ENCODE measurements at regions not wholly inside any gene's neighbourhood (a gene's known extent, or its start where the extent isn't known, plus 50 kb on each side); places are given as distances from the start of the nearest gene placed in this dataset.
A peak's percentile ranks its signal among the peaks of the same experiment; 100 is the strongest.

DNA sequence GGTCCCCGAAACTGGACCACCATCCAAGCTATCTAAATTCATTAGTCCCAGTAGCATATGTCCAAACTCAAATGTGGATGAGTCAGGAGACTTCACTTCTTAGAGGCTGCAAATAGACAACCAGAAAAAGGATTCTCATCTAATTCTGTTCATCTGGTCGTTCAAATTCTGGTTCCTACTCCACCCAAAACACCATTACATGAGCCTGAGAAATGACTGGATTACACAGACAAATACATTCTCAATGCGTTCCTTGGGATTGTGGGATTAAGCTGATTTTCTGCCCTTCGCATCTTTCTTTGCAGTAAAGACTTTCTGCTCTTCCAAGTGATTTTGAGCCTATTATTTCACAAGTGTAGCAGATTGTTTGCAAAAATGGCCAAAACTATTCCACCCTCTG is 472.3 kb upstream of the PROK2 start:
- Histone ChIP-seq H3K27ac (ENCODE audit: low read depth, low read length) (no peak overlapping the region), H3K4me3 (ENCODE audit: low read length) (no peak overlapping the region), H3K9me3 (ENCODE audit: control insufficient read depth, low read length) (no peaks in the 10 kb centered on the region), H3K4me1 (ENCODE audit: control insufficient read depth, insufficient read depth, low read length) (no peaks in the 10 kb centered on the region), H3K36me3 (ENCODE audit: control insufficient read depth, insufficient read depth, low read length) (no peaks in the 10 kb centered on the region), H3K27me3 (ENCODE audit: control insufficient read depth, insufficient read depth, low read length, poor library complexity, severe bottlenecking) (peaks cover 29% of the 10 kb centered on the region), H3K9ac (ENCODE audit: extremely low read depth, low read length, poor library complexity, severe bottlenecking) (no peak overlapping the region)
- Mint-ChIP-seq H3K9me3 (no peaks in the 10 kb centered on the region), H3K4me3 (no peak overlapping the region), H3K27me3 (ENCODE audit: insufficient read depth) (peaks cover 26% of the 10 kb centered on the region), H3K27ac (no peak overlapping the region), H3K4me1 (peaks cover 12% of the 10 kb centered on the region), H3K36me3 (ENCODE audit: low read depth) (no peaks in the 10 kb centered on the region)
- WGBS, 2 experiments (ENCODE audit: insufficient coverage in 1 of 2, insufficient read length in 1 of 2), result 86 to 100% methylated on average over 4 of the region's 4 CpGs
- no peak for DNase-seq
- TF ChIP-seq, protein P1, sequence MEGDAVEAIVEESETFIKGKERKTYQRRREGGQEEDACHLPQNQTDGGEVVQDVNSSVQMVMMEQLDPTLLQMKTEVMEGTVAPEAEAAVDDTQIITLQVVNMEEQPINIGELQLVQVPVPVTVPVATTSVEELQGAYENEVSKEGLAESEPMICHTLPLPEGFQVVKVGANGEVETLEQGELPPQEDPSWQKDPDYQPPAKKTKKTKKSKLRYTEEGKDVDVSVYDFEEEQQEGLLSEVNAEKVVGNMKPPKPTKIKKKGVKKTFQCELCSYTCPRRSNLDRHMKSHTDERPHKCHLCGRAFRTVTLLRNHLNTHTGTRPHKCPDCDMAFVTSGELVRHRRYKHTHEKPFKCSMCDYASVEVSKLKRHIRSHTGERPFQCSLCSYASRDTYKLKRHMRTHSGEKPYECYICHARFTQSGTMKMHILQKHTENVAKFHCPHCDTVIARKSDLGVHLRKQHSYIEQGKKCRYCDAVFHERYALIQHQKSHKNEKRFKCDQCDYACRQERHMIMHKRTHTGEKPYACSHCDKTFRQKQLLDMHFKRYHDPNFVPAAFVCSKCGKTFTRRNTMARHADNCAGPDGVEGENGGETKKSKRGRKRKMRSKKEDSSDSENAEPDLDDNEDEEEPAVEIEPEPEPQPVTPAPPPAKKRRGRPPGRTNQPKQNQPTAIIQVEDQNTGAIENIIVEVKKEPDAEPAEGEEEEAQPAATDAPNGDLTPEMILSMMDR (conservative IDR thresholded peaks at IDR 0.05), result no peak

GRCh38 chr3:72256716-72257115 is 471.8 kb upstream of the PROK2 start:
- no peaks in the 10 kb centered on the region for H3K36me3 ChIP-seq (ENCODE audit: control insufficient read depth, insufficient read depth, low read length)
- DNase-seq, result no peak
- H3K27me3 ChIP-seq (ENCODE audit: control insufficient read depth, insufficient read depth, low read length, poor library complexity, severe bottlenecking), result peaks cover 24% of the 10 kb centered on the region
- no peak overlapping the region for H3K27ac ChIP-seq (ENCODE audit: low read depth, low read length)
- TF ChIP-seq, protein P1 (conservative IDR thresholded peaks at IDR 0.05), result no peak
- no peak overlapping the region for H3K4me3 ChIP-seq (ENCODE audit: low read length)
- no peaks in the 10 kb centered on the region for H3K4me1 ChIP-seq (ENCODE audit: control insufficient read depth, insufficient read depth, low read length)
- Mint-ChIP-seq H3K4me1 (peaks cover 12% of the 10 kb centered on the region), H3K27me3 (ENCODE audit: insufficient read depth) (peaks cover 23% of the 10 kb centered on the region), H3K4me3 (no peak overlapping the region), H3K36me3 (ENCODE audit: low read depth) (no peaks in the 10 kb centered on the region), H3K9me3 (no peaks in the 10 kb centered on the region), H3K27ac (no peak overlapping the region)
- 94 to 97% methylated on average over 6 of the region's 6 CpGs for WGBS, 2 experiments (ENCODE audit: insufficient coverage in 1 of 2, insufficient read length in 1 of 2)
- no peak overlapping the region for H3K9ac ChIP-seq (ENCODE audit: extremely low read depth, low read length, poor library complexity, severe bottlenecking)
- H3K9me3 ChIP-seq (ENCODE audit: control insufficient read depth, low read length), result no peaks in the 10 kb centered on the region

GRCh38 chr3:72255791-72256559 is 471.0 kb upstream of the PROK2 start:
- Histone ChIP-seq H3K27ac (ENCODE audit: low read depth, low read length) (no peak overlapping the region), H3K9ac (ENCODE audit: extremely low read depth, low read length, poor library complexity, severe bottlenecking) (no peak overlapping the region), H3K9me3 (ENCODE audit: control insufficient read depth, low read length) (no peaks in the 10 kb centered on the region), H3K4me1 (ENCODE audit: control insufficient read depth, insufficient read depth, low read length) (no peaks in the 10 kb centered on the region), H3K27me3 (ENCODE audit: control insufficient read depth, insufficient read depth, low read length, poor library complexity, severe bottlenecking) (peaks cover 17% of the 10 kb centered on the region), H3K36me3 (ENCODE audit: control insufficient read depth, insufficient read depth, low read length) (no peaks in the 10 kb centered on the region), H3K4me3 (ENCODE audit: low read length) (no peak overlapping the region)
- H3K27ac Mint-ChIP-seq, result no peak overlapping the region
- H3K36me3 Mint-ChIP-seq (ENCODE audit: low read depth), result no peaks in the 10 kb centered on the region
- H3K9me3 Mint-ChIP-seq, result no peaks in the 10 kb centered on the region
- peaks cover 12% of the 10 kb centered on the region for H3K4me1 Mint-ChIP-seq
- peak; percentile 62 for DNase-seq
- TF ChIP-seq, protein P1 (conservative IDR thresholded peaks at IDR 0.05), result no peak
- WGBS, 2 experiments (ENCODE audit: insufficient coverage in 1 of 2, insufficient read length in 1 of 2), result 83 to 88% methylated on average over 12 to 14 of the region's 14 CpGs
- H3K4me3 Mint-ChIP-seq, result no peak overlapping the region
- peaks cover 21% of the 10 kb centered on the region for H3K27me3 Mint-ChIP-seq (ENCODE audit: insufficient read depth)
